ENCODE measurements at regions not wholly inside any gene's neighbourhood (a gene's known extent, or its start where the extent isn't known, plus 50 kb on each side); places are given as distances from the start of the nearest gene placed in this dataset.

DNA sequence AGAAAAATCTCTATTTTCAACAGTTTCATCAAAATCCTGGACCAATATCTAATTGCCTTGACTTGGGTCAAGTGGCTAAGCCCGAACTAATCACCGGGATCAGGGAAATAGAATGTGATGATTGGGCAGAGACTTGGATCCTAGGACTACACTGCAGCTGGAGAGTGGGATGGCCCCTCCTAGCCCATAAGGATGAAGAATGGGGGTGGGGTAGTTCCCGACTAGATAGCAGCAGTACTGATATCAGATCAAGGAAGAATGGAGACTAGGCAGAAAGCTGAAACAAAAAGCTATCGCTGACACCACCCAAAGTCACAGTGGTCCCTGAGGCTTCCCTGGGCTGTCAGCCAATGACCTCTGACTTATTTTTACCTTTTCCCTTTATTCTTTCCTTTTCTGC lies 160.4 kb upstream of the PHYHIPL start:
- Histone ChIP-seq H3K79me2 (ENCODE audit: insufficient read depth) (no peaks in the 10 kb centered on the region), H3K9ac (no peak overlapping the region), H3K36me3 (replicated peaks in 1 of 2; ENCODE audit: control insufficient read depth in 1 of 2, insufficient read depth in 2 of 2, low read length in 1 of 2) (no peaks in the 10 kb centered on the region), H3K27me3 (ENCODE audit: insufficient read depth) (no peaks in the 10 kb centered on the region), H3K4me1 (ENCODE audit: control insufficient read depth in 1 of 2, insufficient read depth in 2 of 2, low read depth in 1 of 2, low read length in 1 of 2) (peaks cover 0 to 7% of the 10 kb centered on the region in 2 experiments; a peak in 2 of 4 replicates), H3K9me3 (no peaks in the 10 kb centered on the region), H2AFZ (ENCODE audit: low read depth) (no peak overlapping the region), H3K4me3 (ENCODE audit: low read depth in 2 of 2, low read length in 1 of 2) (no peak overlapping the region), H3K9me2 (no peaks in the 10 kb centered on the region), H3K4me2 (no peak overlapping the region), H3K27ac (ENCODE audit: low read depth in 2 of 2, low read length in 1 of 2) (no peak overlapping the region), H4K20me1 (ENCODE audit: insufficient read depth) (no peaks in the 10 kb centered on the region), H3F3A (replicated peaks; ENCODE audit: insufficient read depth) (no peaks in the 10 kb centered on the region)
- ChIA-PET CTCF (no interaction called here), POLR2A (no interaction called here)
- no peak for DNase-seq
- 81% methylated on average over 4 of the region's 4 CpGs for WGBS (ENCODE audit: low lambda C conversion rate)
- TF ChIP-seq EP300 (IDR thresholded peaks at IDR 0.05; ENCODE audit: borderline replicate concordance in 1 of 2, low read depth in 1 of 2, low read length in 1 of 2) = no peak
- TF ChIP-seq FOSL2 (IDR thresholded peaks at IDR 0.05; ENCODE audit: borderline replicate concordance, low read depth) = no peak
- TF ChIP-seq, protein P1, sequence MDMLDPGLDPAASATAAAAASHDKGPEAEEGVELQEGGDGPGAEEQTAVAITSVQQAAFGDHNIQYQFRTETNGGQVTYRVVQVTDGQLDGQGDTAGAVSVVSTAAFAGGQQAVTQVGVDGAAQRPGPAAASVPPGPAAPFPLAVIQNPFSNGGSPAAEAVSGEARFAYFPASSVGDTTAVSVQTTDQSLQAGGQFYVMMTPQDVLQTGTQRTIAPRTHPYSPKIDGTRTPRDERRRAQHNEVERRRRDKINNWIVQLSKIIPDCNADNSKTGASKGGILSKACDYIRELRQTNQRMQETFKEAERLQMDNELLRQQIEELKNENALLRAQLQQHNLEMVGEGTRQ (IDR thresholded peaks at IDR 0.05; ENCODE audit: borderline replicate concordance, low read depth, low read length) = no peak
- no peak for TF ChIP-seq FOXM1 (IDR thresholded peaks at IDR 0.05; ENCODE audit: low read depth)
- TF ChIP-seq MXI1 (IDR thresholded peaks at IDR 0.05; ENCODE audit: low read depth, low read length) = no peak
- no peak for TF ChIP-seq RXRA (IDR thresholded peaks at IDR 0.05; ENCODE audit: borderline replicate concordance, low read depth)
- no peak for TF ChIP-seq SIN3A (IDR thresholded peaks at IDR 0.05; ENCODE audit: borderline replicate concordance, low read depth, low read length)
- TF ChIP-seq, protein P2, sequence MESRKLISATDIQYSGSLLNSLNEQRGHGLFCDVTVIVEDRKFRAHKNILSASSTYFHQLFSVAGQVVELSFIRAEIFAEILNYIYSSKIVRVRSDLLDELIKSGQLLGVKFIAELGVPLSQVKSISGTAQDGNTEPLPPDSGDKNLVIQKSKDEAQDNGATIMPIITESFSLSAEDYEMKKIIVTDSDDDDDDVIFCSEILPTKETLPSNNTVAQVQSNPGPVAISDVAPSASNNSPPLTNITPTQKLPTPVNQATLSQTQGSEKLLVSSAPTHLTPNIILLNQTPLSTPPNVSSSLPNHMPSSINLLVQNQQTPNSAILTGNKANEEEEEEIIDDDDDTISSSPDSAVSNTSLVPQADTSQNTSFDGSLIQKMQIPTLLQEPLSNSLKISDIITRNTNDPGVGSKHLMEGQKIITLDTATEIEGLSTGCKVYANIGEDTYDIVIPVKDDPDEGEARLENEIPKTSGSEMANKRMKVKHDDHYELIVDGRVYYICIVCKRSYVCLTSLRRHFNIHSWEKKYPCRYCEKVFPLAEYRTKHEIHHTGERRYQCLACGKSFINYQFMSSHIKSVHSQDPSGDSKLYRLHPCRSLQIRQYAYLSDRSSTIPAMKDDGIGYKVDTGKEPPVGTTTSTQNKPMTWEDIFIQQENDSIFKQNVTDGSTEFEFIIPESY (IDR thresholded peaks at IDR 0.05; ENCODE audit: borderline replicate concordance, low read depth) = no peak
- no peak for TF ChIP-seq JUND (IDR thresholded peaks at IDR 0.05)
- no peak for TF ChIP-seq RCOR1 (IDR thresholded peaks at IDR 0.05; ENCODE audit: low read length)
- TF ChIP-seq SMC3 (IDR thresholded peaks at IDR 0.05; ENCODE audit: low read depth, low read length) = no peak
- TF ChIP-seq GABPA (IDR thresholded peaks at IDR 0.05; ENCODE audit: low read depth) = no peak
- no peak for TF ChIP-seq YY1 (IDR thresholded peaks at IDR 0.05; ENCODE audit: low read depth)
- TF ChIP-seq TCF12 (IDR thresholded peaks at IDR 0.05) = no peak

DNA sequence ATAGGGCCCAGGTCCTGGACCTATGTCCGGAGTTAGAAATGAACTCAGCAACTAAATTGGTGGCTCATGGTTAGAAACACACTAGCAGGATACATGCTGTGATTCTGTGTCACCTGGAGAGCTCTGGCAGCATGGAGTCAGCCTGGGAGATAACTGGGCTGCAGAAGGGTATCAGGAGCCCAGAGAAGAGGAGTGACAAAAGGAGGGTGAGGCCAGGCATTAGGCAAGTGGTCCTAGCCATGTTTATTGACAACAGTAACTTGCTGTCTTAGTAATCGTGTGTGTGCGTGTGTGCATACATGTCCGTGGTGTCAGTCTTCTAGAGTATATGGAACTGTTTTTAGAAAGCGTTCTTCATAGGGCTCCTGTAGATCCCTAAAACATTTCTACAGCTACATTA lies 157.5 kb upstream of the PHYHIPL start:
- H3K79me2 ChIP-seq (ENCODE audit: insufficient read depth) = no peaks in the 10 kb centered on the region
- H3K9ac ChIP-seq = no peak overlapping the region
- POLR2A ChIA-PET = no interaction called here
- no peak for DNase-seq
- CTCF ChIA-PET = no interaction called here
- WGBS (ENCODE audit: low lambda C conversion rate) = 89% methylated on average over 5 of the region's 5 CpGs
- H3K9me3 ChIP-seq = no peaks in the 10 kb centered on the region
- no peaks in the 10 kb centered on the region for H3K36me3 ChIP-seq (replicated peaks in 1 of 2; ENCODE audit: control insufficient read depth in 1 of 2, insufficient read depth in 2 of 2, low read length in 1 of 2)
- H3K27me3 ChIP-seq (ENCODE audit: insufficient read depth) = no peaks in the 10 kb centered on the region
- H4K20me1 ChIP-seq (ENCODE audit: insufficient read depth) = no peaks in the 10 kb centered on the region
- H3K9me2 ChIP-seq = no peaks in the 10 kb centered on the region
- no peak for TF ChIP-seq RCOR1 (IDR thresholded peaks at IDR 0.05; ENCODE audit: low read length)
- H3K4me3 ChIP-seq (ENCODE audit: low read depth in 2 of 2, low read length in 1 of 2) = no peak overlapping the region
- H3K4me1 ChIP-seq (ENCODE audit: control insufficient read depth in 1 of 2, insufficient read depth in 2 of 2, low read depth in 1 of 2, low read length in 1 of 2) = peaks cover 0 to 3% of the 10 kb centered on the region in 2 experiments; a peak in 1 of 4 replicates
- no peak overlapping the region for H3K4me2 ChIP-seq
- no peak overlapping the region for H3K27ac ChIP-seq (ENCODE audit: low read depth in 2 of 2, low read length in 1 of 2)
- H3F3A ChIP-seq (replicated peaks; ENCODE audit: insufficient read depth) = no peaks in the 10 kb centered on the region
- no peak overlapping the region for H2AFZ ChIP-seq (ENCODE audit: low read depth)
